ENCODE measurements at regions not wholly inside any gene's neighbourhood (a gene's known extent, or its start where the extent isn't known, plus 50 kb on each side); places are given as distances from the start of the nearest gene placed in this dataset.

- TF ChIP-seq CTCF (conservative IDR thresholded peaks at IDR 0.05; ENCODE audit: low read depth, low read length): no peak
- TF ChIP-seq EZH2 (IDR thresholded peaks at IDR 0.05; ENCODE audit: borderline replicate concordance, low read depth, low read length, poor library complexity, severe bottlenecking): no peak
Measured at GRCh38 chr10:36736311-36736710, 389.1 kb upstream of the ANKRD30A start.

Data from A673 (cell line).